ENCODE measurements at regions not wholly inside any gene's neighbourhood (a gene's known extent, or its start where the extent isn't known, plus 50 kb on each side); places are given as distances from the start of the nearest gene placed in this dataset.

DNA sequence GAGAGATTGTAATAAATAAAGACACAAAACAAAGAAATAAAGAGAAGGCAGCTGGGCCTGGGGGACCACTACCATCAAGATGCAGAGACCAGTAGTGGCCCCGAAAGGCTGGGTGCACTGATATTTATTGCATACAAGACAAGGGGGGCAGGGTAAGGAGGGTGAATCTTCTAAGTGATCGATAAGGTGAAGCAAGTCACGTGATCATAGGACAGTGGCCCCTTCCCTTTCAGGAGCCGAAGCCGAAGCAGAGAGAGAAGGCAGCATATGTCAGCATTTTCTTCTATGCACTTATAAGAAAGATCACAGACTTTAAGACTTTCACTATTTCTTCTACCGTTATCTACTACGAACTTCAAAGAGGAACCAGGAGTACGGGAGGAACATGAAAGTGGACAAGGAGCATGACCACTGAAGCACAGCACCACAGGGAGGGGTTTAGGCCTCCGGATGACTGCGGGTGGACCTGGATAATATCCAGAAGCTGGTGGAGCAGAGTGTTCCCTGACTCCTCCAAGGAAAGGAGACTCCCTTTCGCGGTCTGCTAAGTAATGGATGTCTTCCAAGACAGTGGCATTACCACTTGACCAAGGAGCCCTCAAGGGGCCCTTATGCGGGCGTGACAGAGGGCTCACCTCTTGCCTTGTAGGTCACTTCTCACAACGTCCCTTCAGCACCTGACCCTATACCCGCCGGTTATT lies 126.4 kb downstream of the RBM46 start:
- peak; percentile 75 for DNase-seq (ENCODE audit: low read depth)

DNA sequence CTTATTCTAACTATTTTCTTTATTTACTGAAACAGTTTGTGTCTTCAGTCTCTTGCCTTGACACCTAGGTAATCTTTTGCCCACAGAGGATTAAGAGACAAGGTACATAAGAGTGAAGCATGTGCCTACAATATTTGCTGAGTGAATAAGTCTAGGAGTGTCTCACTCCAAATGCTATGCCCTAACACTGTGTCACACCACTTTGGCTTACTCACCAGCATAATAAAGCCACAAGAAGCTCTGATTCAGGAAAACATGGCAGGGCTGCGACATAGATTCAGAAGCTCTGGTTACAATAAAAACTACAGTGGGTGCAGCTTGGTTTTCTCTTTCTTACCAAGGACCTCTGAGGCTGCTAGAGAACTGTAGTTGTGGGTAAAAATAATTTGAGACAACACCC lies 127.1 kb downstream of the RBM46 start:
- DNase-seq (ENCODE audit: low read depth): peak; percentile 92

DNA sequence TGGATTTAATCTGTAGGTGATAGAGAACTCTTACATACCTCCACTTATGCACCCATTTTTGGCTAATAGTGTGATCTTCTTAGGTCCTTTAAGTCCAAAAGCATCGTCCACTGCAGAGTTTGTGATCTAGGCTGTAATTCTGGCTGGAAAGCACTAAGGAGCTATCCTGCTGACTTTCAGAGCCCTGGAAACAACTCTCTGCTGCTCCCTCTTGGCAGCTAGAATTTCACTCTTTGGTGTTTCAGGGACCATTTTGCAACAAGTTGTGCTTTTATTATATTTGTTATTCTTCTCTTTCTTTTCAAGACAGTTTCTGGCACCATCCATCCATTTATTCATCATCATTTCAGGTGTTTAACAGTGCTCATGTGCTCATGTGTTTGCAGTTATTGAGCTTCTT lies 130.0 kb downstream of the RBM46 start:
- peak; percentile 39 for DNase-seq (ENCODE audit: low read depth)

DNA sequence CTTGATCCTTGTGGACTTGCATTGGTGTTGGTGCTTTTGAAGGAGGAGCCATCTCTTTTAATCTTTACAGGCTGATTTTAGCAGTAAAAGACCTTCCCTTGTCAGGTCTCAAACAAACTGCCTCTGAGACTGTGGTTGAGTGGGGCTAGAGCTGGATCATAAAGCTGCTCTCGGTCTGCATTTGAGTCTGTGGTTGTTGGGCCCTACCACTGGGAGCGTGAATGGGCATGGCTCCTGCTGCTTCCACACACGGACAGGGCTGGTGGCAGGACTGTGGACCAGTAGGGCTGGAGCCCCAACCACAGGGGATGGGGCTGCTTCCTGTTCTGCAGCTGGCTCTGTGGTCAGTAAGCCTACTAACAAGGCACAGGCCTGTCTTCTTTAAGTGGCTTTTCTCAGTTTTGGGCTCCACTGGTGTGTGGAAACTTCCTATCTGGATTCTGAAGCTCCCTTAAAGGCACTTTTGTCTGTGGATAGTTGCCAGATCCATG lies 130.6 kb downstream of the RBM46 start:
- DNase-seq (ENCODE audit: low read depth): no peak

DNA sequence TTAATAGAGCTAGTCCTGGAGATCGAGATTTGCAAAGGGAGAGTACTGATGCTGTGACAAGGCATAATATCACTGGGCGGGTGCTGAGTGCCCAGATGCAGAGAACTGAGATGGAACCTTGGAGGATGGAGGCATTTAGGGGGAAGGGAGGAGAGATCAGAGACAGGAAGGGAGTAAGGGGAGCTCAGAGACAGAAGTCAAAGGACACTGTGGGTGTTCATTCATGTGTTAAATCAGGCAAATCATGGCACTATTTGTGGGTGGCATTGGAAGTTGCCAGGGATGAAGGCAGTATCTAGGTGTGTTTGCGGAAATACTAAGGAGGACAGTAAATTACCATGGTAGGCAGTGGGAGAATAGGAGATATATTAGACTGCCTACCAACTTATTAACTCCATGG lies 135.0 kb downstream of the RBM46 start:
- DNase-seq (ENCODE audit: low read depth): no peak

DNA sequence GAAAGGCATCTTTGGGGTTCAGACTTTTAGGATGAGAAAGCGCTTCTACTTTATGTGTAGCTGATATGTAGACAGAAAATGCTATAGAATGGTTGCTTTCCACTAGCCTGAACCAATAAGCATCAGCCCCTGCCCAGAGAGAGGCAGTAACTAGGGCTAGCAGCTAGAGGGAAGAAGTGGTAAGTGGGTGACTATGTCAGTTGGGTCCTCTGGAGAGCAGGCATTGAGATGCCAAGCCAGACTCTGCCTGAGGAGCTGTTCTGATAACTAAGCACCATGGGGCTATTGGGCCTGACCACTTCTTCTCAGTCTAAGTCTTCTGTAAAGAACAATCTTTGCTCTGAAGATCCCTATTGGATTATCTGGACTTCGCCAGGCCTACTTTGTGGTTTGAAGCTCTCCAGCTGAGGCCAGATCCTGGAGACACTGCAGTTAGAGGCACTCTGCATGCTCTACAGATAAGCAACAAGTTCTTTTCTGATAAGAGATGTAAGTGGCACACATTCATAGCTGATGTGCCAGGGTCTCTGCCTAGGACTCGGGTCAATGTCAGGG lies 146.1 kb downstream of the RBM46 start:
- DNase-seq (ENCODE audit: low read depth): no peak

DNA sequence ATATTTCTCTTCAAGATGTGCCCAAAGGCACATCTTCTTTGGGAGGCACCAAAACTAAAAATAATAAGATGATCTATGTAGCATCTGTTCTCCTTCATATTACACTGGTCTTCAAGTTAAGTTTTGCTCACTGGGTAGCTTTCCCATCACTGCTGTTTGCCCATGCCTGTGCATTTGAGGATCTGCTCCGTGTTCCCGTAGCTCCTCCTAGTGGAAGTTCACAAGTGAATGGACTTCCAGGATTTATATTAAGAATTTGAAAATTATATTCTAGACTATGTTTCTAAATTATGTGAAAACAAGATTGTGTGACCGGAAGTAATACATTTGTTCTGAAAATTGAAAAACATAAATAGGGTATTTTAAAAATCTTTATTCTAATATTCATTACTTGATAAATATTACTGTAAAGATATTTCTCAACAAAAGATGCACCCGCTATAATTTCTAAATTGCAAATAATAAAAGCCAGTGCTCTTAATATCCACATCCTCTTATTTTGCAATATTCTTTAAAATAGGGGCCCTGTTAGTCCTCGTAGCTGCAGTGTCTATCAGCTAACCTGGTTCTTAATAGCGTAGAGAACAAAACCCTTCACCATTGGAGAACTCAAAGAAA lies 147.7 kb downstream of the RBM46 start:
- peak; percentile 62 for DNase-seq (ENCODE audit: low read depth)

DNA sequence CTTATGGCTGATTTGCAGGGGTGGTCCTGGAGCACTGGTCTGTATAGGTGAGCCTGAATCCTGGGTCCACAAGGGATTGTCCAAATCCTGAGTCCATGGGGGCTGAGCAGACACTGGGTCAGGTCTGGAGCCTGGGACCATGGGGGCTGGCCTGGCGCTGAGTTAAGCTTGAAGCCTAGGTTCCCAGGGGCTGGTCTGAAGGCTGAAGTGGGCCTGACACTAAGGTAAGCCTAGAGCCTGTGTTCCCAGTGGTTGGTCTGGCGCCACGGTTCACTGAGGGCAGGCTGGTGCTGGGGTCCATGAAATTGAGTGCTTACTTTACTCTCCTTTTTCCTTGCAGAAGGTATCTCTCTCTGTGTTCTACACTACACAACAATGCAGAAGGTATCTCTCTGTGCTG lies 155.8 kb downstream of the RBM46 start:
- DNase-seq (ENCODE audit: low read depth): no peak

DNA sequence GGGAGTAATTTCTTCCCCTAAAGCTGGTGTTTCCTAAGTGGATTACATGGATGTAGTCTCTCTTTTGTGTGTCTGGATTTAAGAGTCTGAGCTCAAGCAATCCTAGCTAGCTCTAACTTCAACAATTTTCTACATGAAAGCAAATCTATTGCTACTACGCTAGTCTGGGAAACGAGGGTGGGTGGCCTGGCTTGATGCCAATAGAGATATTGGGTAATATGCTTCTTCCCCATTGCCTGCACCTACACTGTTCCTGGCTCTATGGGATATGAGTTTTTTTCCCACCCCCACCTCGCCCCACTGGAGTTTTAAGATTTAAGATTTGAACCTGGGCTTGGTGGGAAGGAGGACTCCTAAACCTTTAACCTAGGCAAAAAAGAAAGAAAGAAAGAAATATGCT lies 158.8 kb downstream of the RBM46 start:
- no peak for DNase-seq (ENCODE audit: low read depth)

DNA sequence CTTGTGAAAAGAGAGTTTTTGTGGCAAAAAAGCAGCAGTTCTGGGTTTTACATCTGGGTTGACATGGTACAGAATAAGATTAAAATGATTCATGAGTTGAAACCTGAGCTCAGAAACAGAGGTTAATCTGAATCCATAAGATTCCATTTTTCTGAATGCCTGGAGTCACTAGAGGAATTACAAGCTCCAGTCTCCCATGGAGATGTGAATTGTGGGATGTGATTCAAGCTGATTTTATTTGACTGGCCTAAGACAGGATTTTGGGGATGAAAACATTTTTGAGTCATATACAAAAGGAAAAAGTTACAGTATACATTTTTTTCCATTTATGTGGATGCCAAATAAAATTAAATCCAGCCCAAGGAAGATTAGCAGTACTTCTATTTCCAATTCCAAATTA lies 161.1 kb downstream of the RBM46 start:
- no peak for DNase-seq (ENCODE audit: low read depth)

DNA sequence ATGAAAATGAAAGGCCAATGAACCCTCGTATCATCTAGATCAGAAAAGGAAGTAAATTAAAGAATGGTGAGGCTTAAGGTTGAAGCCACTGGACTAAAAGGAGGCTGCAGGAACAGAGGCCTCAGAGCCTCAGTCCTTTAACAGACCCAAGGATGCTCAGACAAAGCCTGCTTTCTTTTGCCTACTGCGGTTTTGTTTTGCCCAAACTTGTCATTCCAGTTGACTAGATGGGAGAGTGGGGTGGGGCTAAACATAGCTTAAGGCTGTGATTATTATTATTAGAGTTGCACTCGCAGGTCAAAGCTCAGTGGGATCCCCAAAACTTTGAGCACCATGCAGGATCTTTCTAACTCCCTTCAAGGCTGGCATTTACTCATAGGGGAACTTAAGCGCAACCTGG lies 163.9 kb downstream of the RBM46 start:
- DNase-seq (ENCODE audit: low read depth): no peak

DNA sequence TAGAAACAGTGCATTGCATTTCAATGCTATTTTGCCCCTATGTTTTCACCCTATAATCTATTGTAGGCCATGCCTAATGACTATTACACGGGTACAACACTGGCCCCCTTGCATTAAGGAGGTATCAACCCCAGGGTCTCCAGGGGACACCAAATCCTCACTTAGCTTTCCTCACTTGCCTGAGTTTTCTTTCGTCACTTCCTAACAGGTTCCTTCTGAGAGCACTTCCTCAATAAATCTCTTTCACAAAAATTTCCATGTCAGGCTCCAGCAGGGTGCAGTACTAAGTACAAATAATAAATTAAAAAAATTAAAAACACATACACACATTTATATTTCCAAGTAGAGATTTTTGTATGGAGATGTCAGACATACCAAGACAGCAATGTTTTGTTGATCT lies 165.0 kb downstream of the RBM46 start:
- no peak for DNase-seq (ENCODE audit: low read depth)

DNA sequence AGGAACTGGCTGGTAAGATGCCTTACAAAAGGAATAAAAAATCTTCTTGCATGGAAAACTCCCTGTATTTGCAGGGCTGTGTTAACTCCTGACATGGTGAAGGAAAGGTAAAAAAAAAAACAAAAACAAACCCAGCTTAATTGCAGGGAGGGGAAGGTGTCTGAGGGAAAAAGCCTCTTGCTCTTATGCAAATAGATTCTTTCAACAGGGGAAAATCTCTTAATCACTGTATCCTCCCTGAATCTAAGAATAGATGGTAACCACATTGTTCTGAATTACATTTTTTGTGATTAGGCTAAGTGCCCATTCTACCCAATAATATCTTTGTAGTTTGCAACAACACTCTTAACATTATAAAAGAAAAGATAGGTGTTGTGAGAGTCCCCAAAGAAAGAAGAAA lies 172.6 kb downstream of the RBM46 start:
- DNase-seq (ENCODE audit: low read depth): no peak

DNA sequence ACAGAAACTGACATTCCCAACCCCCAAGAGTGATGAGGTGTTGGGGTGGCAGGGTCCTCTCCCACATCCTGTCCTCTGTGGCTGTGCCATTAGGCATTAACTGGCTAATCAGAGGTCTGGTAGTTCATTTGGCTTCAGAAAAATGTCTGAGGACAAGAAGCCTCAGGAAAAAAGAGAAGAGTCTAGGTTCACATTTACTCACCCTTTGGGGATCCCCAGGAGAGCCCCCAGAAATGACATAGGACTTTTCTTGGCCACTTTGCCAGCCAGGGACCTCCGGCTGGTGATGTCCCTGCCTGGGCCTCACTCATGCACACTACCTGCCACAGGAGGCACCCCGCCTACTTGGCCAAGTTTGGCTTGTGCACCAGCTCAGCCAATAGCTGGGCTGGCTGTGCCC lies 173.0 kb downstream of the RBM46 start:
- DNase-seq (ENCODE audit: low read depth): no peak

DNA sequence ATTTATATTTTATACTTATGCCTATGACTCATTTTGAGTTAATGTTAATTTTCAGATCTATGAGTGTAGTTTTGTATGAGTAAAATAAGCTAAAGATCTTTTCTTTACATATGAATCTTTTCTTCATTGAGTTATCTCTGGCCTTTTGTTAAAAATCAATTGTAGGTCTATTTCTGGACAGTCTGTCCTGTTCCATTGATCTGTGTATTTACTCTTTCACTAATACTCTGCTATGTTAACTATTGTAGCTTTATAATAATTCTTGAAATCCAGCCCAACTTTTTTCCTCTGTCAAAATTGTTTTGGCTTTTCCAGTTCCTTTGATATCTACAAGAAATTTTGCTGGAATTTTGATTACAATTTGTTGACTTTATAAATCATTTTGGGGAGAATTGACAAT lies 177.0 kb downstream of the RBM46 start:
- no peak for DNase-seq (ENCODE audit: low read depth)

DNA sequence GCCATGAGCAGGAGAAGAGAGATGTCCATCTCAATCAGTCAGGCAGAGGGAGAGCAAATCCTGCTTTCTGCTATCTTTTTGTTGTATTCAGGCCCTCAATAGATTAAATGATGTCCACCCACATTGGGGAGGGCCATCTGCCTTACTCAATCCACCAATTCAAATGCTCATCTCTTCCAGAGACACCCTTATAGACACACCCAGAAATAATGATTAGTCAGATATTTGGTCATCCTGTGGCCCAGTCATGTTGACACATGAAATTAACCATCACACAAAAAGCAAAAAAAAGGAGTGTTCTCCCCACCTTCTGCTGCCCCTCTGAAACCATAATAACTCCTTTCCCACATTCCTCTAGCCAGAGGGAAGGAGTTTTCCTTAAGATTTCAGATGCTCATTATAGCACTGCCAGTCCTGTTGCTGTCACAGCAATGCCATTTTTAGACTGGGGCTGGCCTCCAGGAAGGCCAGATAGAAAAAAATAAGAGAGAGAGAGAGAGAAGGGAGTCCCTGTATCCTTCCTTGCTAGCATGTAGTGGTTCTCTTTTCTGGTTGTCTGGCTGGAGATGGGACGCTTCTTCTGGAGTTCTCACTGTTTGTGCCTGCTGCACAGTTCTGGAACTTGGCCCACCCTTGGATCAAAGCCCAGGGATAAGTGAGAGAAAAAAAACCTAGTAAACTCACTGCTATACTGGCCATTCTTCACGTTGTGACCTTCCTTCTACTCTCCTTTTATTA lies 177.7 kb downstream of the RBM46 start:
- no peak for DNase-seq (ENCODE audit: low read depth)

DNA sequence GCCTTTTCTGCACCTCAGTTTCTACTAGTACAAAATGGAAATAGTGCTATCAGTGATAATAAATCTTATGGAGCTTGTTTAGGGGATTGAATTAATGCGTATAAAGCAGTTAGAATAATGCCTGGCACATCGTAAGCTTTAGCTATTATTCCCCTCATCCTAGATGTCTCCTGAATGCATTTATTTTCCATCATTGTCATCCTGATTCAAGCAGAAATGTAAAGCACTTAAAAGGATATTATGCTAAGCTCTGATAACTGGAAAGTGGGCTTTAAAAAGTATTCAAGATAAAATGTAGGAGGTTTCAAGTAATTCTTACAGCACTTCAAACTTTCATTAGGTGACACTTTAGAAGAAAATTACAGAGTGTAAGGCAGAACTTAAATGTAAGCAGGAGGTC lies 178.7 kb downstream of the RBM46 start:
- DNase-seq (ENCODE audit: low read depth): no peak

DNA sequence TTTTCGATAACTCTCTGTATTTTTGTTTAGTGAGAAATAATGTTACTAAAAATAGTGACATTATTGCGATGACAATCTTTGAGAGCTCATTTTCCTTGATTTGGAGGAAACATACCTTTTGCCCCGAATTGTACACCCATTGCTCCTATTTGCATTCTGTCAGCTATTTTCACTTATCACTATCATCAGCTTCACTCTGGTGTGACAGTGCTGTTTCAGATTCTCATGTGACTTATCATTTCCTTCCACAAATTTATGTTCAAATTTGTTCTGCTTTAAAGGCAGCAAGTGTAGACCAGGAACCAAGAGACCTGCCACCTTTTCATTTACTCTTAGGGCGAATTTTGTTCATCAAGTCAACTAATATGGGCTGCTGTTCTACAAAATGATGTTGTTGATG lies 179.4 kb downstream of the RBM46 start:
- no peak for DNase-seq (ENCODE audit: low read depth)

DNA sequence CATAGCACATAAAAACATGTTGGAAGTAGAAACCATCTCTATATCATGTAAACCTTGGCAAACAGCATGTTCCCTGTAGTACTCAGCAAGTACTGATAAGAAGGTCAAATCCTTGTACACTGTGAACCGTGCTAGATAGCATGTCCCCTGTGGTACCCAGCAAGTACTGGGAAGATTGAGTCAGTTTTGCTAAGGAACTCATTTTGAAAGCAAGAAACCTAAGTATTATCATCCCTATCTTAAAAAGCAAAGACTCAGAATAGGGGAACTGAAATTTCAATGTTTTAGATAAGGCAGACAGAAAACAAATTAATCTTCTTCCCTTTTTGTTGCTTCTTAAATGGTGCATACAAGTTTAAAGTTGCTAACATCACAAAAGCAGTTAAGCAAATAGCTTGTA lies 180.2 kb downstream of the RBM46 start:
- DNase-seq (ENCODE audit: low read depth): no peak

DNA sequence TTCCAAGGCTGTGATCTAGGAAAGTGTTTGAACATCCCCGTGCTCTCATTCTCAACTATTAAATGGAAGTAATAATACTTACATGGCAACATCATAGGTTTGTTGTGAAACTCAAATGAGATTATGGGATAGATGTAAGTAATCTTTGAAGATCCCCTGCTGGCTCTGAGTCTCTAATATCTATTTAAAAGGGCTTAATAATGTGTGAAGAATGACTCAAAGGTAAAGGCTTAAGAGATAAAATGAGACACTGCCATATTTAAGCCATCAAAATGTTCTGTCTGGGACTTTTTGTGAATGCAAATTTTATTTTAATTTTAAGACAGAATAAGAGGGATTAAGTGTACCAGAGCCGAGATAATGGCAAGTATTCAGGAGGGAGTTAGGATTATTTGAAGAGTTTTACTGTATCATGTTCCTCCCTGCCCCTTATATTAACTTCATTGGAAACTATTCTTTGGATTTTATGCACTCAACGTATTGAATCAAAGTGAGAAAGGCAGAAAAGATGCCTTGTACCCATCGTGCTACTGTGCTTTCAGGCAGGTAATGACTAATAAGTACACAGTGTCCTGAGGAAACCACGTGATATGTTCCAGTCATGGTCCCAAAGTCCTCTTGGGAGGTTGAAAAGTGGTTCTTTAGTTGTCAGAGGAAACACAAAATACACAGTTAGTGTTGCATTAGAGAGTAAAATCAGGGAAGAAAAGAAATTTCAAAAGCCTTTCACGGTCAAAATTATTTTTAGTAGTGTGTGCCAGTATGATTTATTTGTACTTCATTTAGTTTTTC lies 192.4 kb downstream of the RBM46 start:
- DNase-seq (ENCODE audit: low read depth): peak; percentile 77

DNA sequence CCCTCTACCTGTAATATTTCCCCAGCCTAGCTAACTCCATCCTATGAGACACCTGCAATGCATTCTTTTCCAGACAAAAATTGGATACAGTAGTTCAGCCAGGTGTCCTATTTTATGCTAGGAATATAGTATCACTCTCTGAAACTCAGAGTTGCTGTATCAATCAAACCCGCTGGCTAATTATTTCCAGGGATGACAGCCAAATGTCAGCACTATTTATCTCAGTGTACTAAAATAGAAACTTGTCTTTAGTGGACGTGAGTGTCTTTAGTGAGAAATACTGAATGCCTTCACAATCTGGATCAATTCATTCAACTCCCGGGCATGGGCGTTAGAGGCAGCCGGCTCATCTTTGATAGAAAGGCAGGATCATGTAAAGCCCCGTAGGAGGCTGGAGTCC lies 196.2 kb downstream of the RBM46 start:
- DNase-seq (ENCODE audit: low read depth): no peak

All from renal cortical epithelial cell (primary cell).